GM19351 (cell line): ENCODE measurements at regions not wholly inside any gene's neighbourhood (a gene's known extent, or its start where the extent isn't known, plus 50 kb on each side); places are given as distances from the start of the nearest gene placed in this dataset.

Source experiments
- ATAC-seq: cut with Tn5 transposase; IDR thresholded peaks from one replicate; pipeline ENCODE4 v1.9.1; 2021; ENCODE audit warnings: mild to moderate bottlenecking, moderate library complexity; ENCODE audit not compliant: unreplicated experiment

GRCh38 chr9:86732514-86733171, 214.7 kb downstream of the GAS1 start:
- no peak for ATAC-seq

- ATAC-seq = no peak
These were observed 215.7 kb downstream of the GAS1 start for GRCh38 chr9:86731511-86732063.

- ATAC-seq = no peak
These were observed 217.0 kb downstream of the GAS1 start for GRCh38 chr9:86730163-86730928.

- no peak for ATAC-seq
These were observed 222.8 kb downstream of the GAS1 start for GRCh38 chr9:86724529-86724928.

DNA sequence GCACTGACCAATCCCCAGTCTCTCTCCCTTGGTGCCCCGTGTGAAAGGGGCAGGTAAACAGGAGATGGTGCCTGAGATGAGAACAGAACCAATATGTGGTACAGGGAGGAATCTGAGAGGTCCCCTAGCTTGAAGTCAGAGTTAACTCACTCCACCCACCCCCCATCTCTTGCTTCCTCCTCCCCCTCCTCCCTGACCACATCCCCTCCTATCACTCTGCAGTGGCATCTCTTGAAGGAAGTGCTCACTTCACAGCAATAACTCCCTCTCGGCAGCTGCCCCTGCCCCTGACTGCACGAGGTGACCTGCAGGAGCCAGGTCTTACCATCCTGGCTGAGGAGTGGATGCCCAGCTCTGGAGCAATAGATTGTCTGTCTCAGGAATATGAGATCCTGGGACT, 224.0 kb downstream of the GAS1 start:
- ATAC-seq = no peak

- ATAC-seq = no peak
These were observed 224.6 kb downstream of the GAS1 start for GRCh38 chr9:86722706-86723075.

GRCh38 chr9:86721843-86722705, 225.2 kb downstream of the GAS1 start:
- ATAC-seq = no peak

DNA sequence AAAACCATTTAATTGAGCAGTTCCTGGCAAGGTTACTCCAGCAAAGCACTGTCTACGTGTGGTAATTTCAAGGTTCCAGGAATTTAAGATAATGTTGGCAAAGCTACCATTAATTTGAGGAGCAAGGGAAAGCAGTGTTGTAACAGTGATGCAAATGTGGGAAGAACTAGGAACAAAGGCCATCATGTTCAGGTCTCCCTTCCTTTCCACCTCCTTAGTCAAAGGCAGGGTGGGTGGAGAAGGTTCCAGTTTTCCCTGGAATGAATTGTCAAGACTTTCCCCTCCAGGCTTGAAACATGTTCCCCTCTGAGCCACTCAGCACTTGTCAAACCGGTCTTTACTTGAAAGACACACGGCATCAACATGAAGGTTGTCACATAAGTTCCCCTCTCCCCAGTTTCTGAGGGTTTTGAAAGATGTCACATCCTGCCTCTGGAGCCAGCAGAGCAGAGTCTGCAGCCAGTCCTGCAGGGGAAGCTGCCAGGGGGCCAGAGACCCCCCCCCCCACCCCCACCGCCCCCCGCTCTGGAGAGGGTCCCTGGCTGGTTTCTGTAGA, 226.0 kb downstream of the GAS1 start:
- ATAC-seq = no peak

DNA sequence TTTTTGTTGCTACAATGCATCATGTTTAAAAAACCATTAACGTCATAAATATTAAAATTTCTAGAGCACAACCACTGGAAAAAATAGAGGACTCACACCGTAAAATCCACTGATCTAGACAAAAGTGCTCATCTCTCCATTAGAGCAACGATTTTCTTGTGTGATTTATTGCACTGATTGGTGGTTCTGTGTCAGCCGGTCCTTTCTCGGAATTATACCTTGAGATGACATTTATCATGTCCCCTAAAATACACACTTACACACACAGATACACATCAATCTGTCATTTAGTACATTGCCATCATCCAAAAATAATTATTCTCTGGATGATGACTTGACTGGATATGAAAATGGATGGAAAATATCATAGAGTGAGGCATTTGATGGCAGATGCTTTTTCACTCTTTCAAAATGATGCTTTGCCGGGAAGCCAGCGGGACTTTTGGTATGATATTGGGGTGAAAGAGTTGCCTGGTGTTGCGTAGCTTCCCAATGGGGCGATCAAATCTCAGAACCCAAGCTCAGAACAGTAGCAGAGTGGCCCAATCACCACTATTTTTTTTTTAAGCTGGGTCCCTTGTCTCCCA, 226.6 kb downstream of the GAS1 start:
- no peak for ATAC-seq

- ATAC-seq = no peak
These were observed 228.8 kb downstream of the GAS1 start for GRCh38 chr9:86718388-86719049.

GRCh38 chr9:86716326-86716922, 230.9 kb downstream of the GAS1 start:
- no peak for ATAC-seq

- ATAC-seq = no peak
These were observed 232.3 kb downstream of the GAS1 start for GRCh38 chr9:86714999-86715398.

- ATAC-seq = no peak
These were observed 233.3 kb downstream of the GAS1 start for GRCh38 chr9:86713970-86714369.

- ATAC-seq = no peak
These were observed 233.8 kb downstream of the GAS1 start for GRCh38 chr9:86713470-86713869.

GRCh38 chr9:86708918-86709835, 238.1 kb downstream of the GAS1 start:
- no peak for ATAC-seq

GRCh38 chr9:86707932-86708510, 239.3 kb downstream of the GAS1 start:
- no peak for ATAC-seq

DNA sequence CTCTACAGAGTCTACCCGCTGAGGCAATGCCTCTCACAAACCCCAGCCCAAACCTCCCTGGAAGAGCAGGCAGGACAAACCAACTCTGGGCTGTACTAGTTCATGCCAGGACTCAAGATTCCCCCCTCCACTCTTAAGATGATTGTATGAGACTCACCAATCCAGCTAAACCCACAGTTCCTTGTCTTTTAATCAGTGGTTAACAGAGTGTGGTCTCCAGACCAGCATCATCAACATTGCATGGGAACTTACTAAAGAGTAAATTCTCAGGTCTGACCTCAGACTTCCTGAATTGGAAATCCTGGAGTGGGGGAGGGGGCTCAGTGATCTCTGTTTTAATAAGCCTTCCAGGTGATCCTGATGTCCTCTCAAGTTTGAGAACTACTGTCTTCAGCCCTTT, 240.9 kb downstream of the GAS1 start:
- ATAC-seq = no peak

- no peak for ATAC-seq
These were observed 241.8 kb downstream of the GAS1 start for GRCh38 chr9:86705490-86705889.
